IMR-90 (cell line): ENCODE measurements at regions not wholly inside any gene's neighbourhood (a gene's known extent, or its start where the extent isn't known, plus 50 kb on each side); places are given as distances from the start of the nearest gene placed in this dataset.

Experiments used
- ATAC-seq: fragments of 200-7000 bp; cut with Tn5 transposase; 2 replicates; pipeline ENCODE4 v1.9.1; 2020; ENCODE audit warnings: low read depth, mild to moderate bottlenecking, moderate library complexity
- BruUV-seq: library from RNA; stranded (reverse); fragments of 400-500 nt; replicated peaks from 2 replicates; lab custom pipeline; 2021; lab: Mats Ljungman, UMichigan
- CTCF ChIA-PET: fragments of 300-600 bp; formaldehyde crosslinking; extraction: SDS; loops from one replicate; lab custom pipeline; 2021; ENCODE audit warnings: antibody characterized with exemption; lab: Yijun Ruan, JAX
- POLR2A ChIA-PET: fragments of 300-600 bp; sonication (Branson Sonifier 250); formaldehyde crosslinking; loops from one replicate; lab custom pipeline; 2022; ENCODE audit warnings: antibody characterized with exemption; ENCODE audit not compliant: unreplicated experiment; lab: Charles Lee
- DNase-seq: peaks from one replicate; pipeline ENCODE4 v3.0.0; 2013
- H2AFZ ChIP-seq: replicated peaks from 2 replicates; pipeline ENCODE3; 2013; ENCODE audit warnings: low read length, mild to moderate bottlenecking; ENCODE audit not compliant: poor library complexity
- H2AK5ac ChIP-seq: 2 replicates; pipeline ENCODE4 v1.6.1; 2013; ENCODE audit warnings: low read depth, low read length, inconsistent platforms
- H2AK9ac ChIP-seq: replicated peaks from 2 replicates; pipeline ENCODE3; 2013; ENCODE audit warnings: mild to moderate bottlenecking, low read depth, low read length, moderate library complexity; ENCODE audit not compliant: poor library complexity
- H2BK120ac ChIP-seq: 2 replicates; pipeline ENCODE4 v1.6.1; 2013; ENCODE audit warnings: low read depth, low read length, inconsistent platforms
- H2BK15ac ChIP-seq: 3 replicates; pipeline ENCODE4 v1.6.1; 2013; ENCODE audit warnings: low read depth, low read length, inconsistent platforms
- H2BK20ac ChIP-seq: 2 replicates; pipeline ENCODE4 v1.6.1; 2013; ENCODE audit warnings: low read depth, mild to moderate bottlenecking, inconsistent platforms, low read length, moderate library complexity
- H2BK5ac ChIP-seq: 2 replicates; pipeline ENCODE4 v1.6.1; 2013; ENCODE audit warnings: mild to moderate bottlenecking, low read depth, low read length, inconsistent platforms; ENCODE audit not compliant: poor library complexity, severe bottlenecking
- H3K14ac ChIP-seq: replicated peaks from 2 replicates; pipeline ENCODE4 v1.6.1; 2013; ENCODE audit warnings: low read depth, low read length, inconsistent platforms
- H3K18ac ChIP-seq: 2 replicates; pipeline ENCODE4 v1.6.1; 2013; ENCODE audit warnings: low read depth, low read length, control low read depth
- H3K23ac ChIP-seq: 2 replicates; pipeline ENCODE4 v1.6.1; 2013; ENCODE audit warnings: low read depth, low read length, inconsistent platforms
- H3K27ac ChIP-seq: 2 replicates; pipeline ENCODE4 v1.5.1; 2013; ENCODE audit warnings: mild to moderate bottlenecking, control low read depth, low read length; ENCODE audit not compliant: insufficient read depth
- H3K27me3 ChIP-seq: 2 replicates; pipeline ENCODE4 v1.6.1; 2013; ENCODE audit warnings: low read length; ENCODE audit not compliant: control insufficient read depth, insufficient read depth
- H3K36me3 ChIP-seq: 2 replicates; pipeline ENCODE4 v1.6.1; 2013; ENCODE audit warnings: low read length, mixed read lengths; ENCODE audit not compliant: control insufficient read depth, insufficient read depth
- H3K4ac ChIP-seq: 2 replicates; pipeline ENCODE4 v1.6.1; 2013; ENCODE audit warnings: low read depth, low read length, inconsistent platforms
- H3K4me1 ChIP-seq: 2 replicates; pipeline ENCODE4 v1.6.1; 2013; ENCODE audit warnings: low read length, mixed read lengths; ENCODE audit not compliant: control insufficient read depth, insufficient read depth
- H3K4me2 ChIP-seq: 2 replicates; pipeline ENCODE4 v1.6.1; 2013; ENCODE audit warnings: low read depth, mild to moderate bottlenecking, control low read depth, low read length, moderate library complexity
- H3K4me3 ChIP-seq: 2 replicates; pipeline ENCODE4 v1.5.1; 2013; ENCODE audit warnings: low read depth, mild to moderate bottlenecking, control low read depth, low read length, moderate library complexity; ENCODE audit not compliant: insufficient read depth
- H3K56ac ChIP-seq: 2 replicates; pipeline ENCODE4 v1.6.1; 2013; ENCODE audit warnings: low read length, inconsistent platforms; ENCODE audit not compliant: insufficient read depth; ENCODE audit errors: extremely low read depth
- H3K79me1 ChIP-seq, 2 experiments: 2 replicates each; pipeline ENCODE4 v1.6.1; 2013; ENCODE audit warnings: low read length in 2 of 2, inconsistent platforms in 1 of 2, low read depth in 1 of 2
- H3K9ac ChIP-seq: 2 replicates; pipeline ENCODE4 v1.6.1; 2013; ENCODE audit warnings: low read depth, low read length, control low read depth
- H3K9me1 ChIP-seq: 2 replicates; pipeline ENCODE4 v1.6.1; 2013; ENCODE audit warnings: low read length, inconsistent platforms; ENCODE audit not compliant: insufficient read depth
- H3K9me3 ChIP-seq: 2 replicates; pipeline ENCODE4 v1.6.1; 2013; ENCODE audit warnings: low read length; ENCODE audit not compliant: control insufficient read depth, insufficient read depth
- H4K20me1 ChIP-seq: 2 replicates; pipeline ENCODE4 v1.6.1; 2013; ENCODE audit warnings: low read length, inconsistent platforms; ENCODE audit not compliant: insufficient read depth
- H4K5ac ChIP-seq: 2 replicates; pipeline ENCODE4 v1.6.1; 2013; ENCODE audit warnings: mild to moderate bottlenecking, low read depth, low read length, control low read depth
- H4K8ac ChIP-seq, 2 experiments: 2 replicates each; pipeline ENCODE4 v1.6.1; 2013; ENCODE audit warnings: low read depth in 2 of 2, low read length in 2 of 2, control low read depth in 1 of 2, inconsistent platforms in 1 of 2
- H4K91ac ChIP-seq: 2 replicates; pipeline ENCODE4 v1.6.1; 2013; ENCODE audit warnings: low read depth, low read length, inconsistent platforms; ENCODE audit not compliant: insufficient read depth
- MAZ ChIP-seq: IDR thresholded peaks from 2 replicates; pipeline ENCODE4 v1.6.1; 2012; ENCODE audit warnings: low read depth, mild to moderate bottlenecking, low read length, improper control_type of control experiment, moderate library complexity, borderline replicate concordance
- MXI1 ChIP-seq: IDR thresholded peaks from 2 replicates; pipeline ENCODE4 v1.6.1; 2012; ENCODE audit warnings: low read depth, mild to moderate bottlenecking, low read length, moderate library complexity, borderline replicate concordance
- NFE2L2 ChIP-seq: fragments of 150-350 bp; IDR thresholded peaks from 2 replicates; pipeline ENCODE4 v1.6.1; 2016; ENCODE audit warnings: low read depth, mild to moderate bottlenecking, low read length
- RCOR1 ChIP-seq: IDR thresholded peaks from 2 replicates; pipeline ENCODE4 v1.6.1; 2012; ENCODE audit warnings: mild to moderate bottlenecking, low read length, improper control_type of control experiment; ENCODE audit not compliant: insufficient replicate concordance
- RFX5 ChIP-seq: IDR thresholded peaks from 2 replicates; pipeline ENCODE4 v1.8.0; 2012; ENCODE audit warnings: low read depth, mild to moderate bottlenecking, low read length, moderate library complexity
- SMC3 ChIP-seq: fragments of 150-350 bp; IDR thresholded peaks from 2 replicates; pipeline ENCODE4 v1.6.1; 2016; ENCODE audit warnings: low read depth, mild to moderate bottlenecking, antibody characterized with exemption, low read length, moderate library complexity
- WGBS, 2 experiments: methylation state at CpG; one replicate each; pipeline versions ENCODE4 v1.1.5 to v1.1.7; 2013; ENCODE audit warnings: missing lambda C conversion rate in 2 of 2; ENCODE audit not compliant: insufficient read length in 1 of 2; ENCODE audit errors: extremely low coverage in 2 of 2; 5-methylcytosine and 5-hydroxymethylcytosine counted together
- dilution Hi-C: fragments of 300-500 bp; cut with HindIII; formaldehyde crosslinking; loops from one replicate; pipeline ENCODE4 v1.14.3; 2018; ENCODE audit warnings: low sequenced_read_pairs; ENCODE audit not compliant: unreplicated experiment
- in situ Hi-C: fragments of 300-500 bp; cut with MboI; formaldehyde crosslinking; loops from 3 replicates; pipeline ENCODE4 v1.14.3; 2019; ENCODE audit warnings: low sequenced_read_pairs, inconsistent platforms, mixed read lengths
- intact Hi-C: fragments of 100-400 bp; cut with micrococcal nuclease; formaldehyde crosslinking; loops from 2 replicates; pipeline ENCODE4 v1.10.0; 2022
- TF ChIP-seq, protein P1 (sequence below): fragments of 150-350 bp; IDR thresholded peaks from 2 replicates; pipeline ENCODE4 v1.6.1; 2017; ENCODE audit warnings: mild to moderate bottlenecking, antibody characterized with exemption, low read length, low read depth

DNA sequence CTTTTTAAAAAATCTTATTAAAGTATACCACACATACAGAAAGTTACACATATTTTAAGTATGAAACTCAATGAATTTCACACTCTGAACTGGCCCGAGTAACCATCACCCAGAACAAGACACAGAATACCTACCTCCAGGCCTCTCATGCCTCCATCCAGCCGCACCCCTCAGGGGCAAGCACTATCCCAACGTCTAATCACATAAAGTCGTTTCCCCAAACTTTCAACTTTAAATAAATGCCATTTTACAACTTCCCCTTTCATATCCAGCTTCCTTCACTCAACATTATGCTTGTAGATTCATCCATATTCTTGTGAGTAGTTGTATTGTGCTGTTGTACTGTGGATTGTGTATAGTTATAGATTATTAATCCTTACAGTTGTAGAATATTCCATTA lies 539.1 kb downstream of the CD83 start:
- DNase-seq (no peak), ATAC-seq (no peak)
- H3K14ac ChIP-seq = no peak overlapping the region
- no peak overlapping the region for H4K91ac ChIP-seq
- dilution Hi-C loops = no loop called here
- BruUV-seq = no TSS peak
- peaks cover 2% of the 10 kb centered on the region for H3K27me3 ChIP-seq
- no peaks in the 10 kb centered on the region for H3K9me3 ChIP-seq
- no peak overlapping the region for H3K23ac ChIP-seq
- H2AFZ ChIP-seq = no peak overlapping the region
- ChIA-PET CTCF (interaction anchor here (0.5 kb wide), 1 partner anchor 627 kb away, joined by 3 read pairs; no protein-coding TSS in a partner anchor), POLR2A (no interaction called here)
- 100% methylated on average over 1 of the region's 4 CpGs; no CpG with 5 or more reads in 1 of the 2 experiments for WGBS, 2 experiments
- H3K79me1 ChIP-seq = no peaks in the 10 kb centered on the region
- intact Hi-C loops = no loop called here
- H2BK20ac ChIP-seq = no peak overlapping the region
- H3K36me3 ChIP-seq = no peaks in the 10 kb centered on the region
- H2AK5ac ChIP-seq = no peak overlapping the region
- H3K27ac ChIP-seq = no peak overlapping the region
- peaks cover 10% of the 10 kb centered on the region for H3K4me1 ChIP-seq
- H3K56ac ChIP-seq = no peak overlapping the region
- no peak overlapping the region for H3K4me3 ChIP-seq
- H2BK5ac ChIP-seq = no peak overlapping the region
- in situ Hi-C loops = no loop called here
- H3K9ac ChIP-seq = no peak overlapping the region
- H4K20me1 ChIP-seq = no peaks in the 10 kb centered on the region
- no peak overlapping the region for H2BK120ac ChIP-seq
- TF ChIP-seq RCOR1 (no peak), RFX5 (no peak), NFE2L2 (no peak), SMC3 (no peak), MXI1 (no peak), MAZ (no peak)
- TF ChIP-seq, protein P1, sequence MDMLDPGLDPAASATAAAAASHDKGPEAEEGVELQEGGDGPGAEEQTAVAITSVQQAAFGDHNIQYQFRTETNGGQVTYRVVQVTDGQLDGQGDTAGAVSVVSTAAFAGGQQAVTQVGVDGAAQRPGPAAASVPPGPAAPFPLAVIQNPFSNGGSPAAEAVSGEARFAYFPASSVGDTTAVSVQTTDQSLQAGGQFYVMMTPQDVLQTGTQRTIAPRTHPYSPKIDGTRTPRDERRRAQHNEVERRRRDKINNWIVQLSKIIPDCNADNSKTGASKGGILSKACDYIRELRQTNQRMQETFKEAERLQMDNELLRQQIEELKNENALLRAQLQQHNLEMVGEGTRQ = no peak
- H3K4me2 ChIP-seq = no peak overlapping the region
- H2BK15ac ChIP-seq = no peak overlapping the region
- peaks cover 3% of the 10 kb centered on the region for H3K9me1 ChIP-seq
- H3K4ac ChIP-seq = no peak overlapping the region
- no peak overlapping the region for H3K18ac ChIP-seq
- H2AK9ac ChIP-seq = no peak overlapping the region
- H4K5ac ChIP-seq = no peak overlapping the region
- H4K8ac ChIP-seq = no peak overlapping the region
